Mammary epithelial cell (primary cell): ENCODE measurements at regions not wholly inside any gene's neighbourhood (a gene's known extent, or its start where the extent isn't known, plus 50 kb on each side); places are given as distances from the start of the nearest gene placed in this dataset.

ENCODE experiments used
- CTCF ChIP-seq, 2 donors: IDR thresholded peaks in 1 of 2; conservative IDR thresholded peaks in 1 of 2; 2 replicates each; pipeline ENCODE4 v1.5.1; 2011 to 2012; ENCODE audit warnings: inconsistent platforms in 2 of 2, low read length in 2 of 2, mild to moderate bottlenecking in 2 of 2, control low read depth in 1 of 2, low read depth in 1 of 2; ENCODE audit not compliant: insufficient read depth in 1 of 2; ENCODE audit errors: extremely low read depth in 1 of 2
- EZH2 ChIP-seq: IDR thresholded peaks from 2 replicates; pipeline ENCODE4 v1.6.1; 2012; ENCODE audit warnings: low read length, inconsistent platforms, borderline replicate concordance

- TF ChIP-seq CTCF (conservative IDR thresholded peaks at IDR 0.05 in 1 of 2, IDR thresholded peaks at IDR 0.05 in 1 of 2; ENCODE audit: extremely low read depth in 1 of 2, insufficient read depth in 1 of 2, low read depth in 1 of 2, low read length in 2 of 2), result no peak
- TF ChIP-seq EZH2, result no peak
These were observed 259.7 kb downstream of the MN1 start for GRCh38 chr22:27541836-27542235.
